ENCODE measurements at regions not wholly inside any gene's neighbourhood (a gene's known extent, or its start where the extent isn't known, plus 50 kb on each side); places are given as distances from the start of the nearest gene placed in this dataset.

GRCh38 chr16:85242140-85242539, 129.9 kb upstream of the CIBAR2 start:
- TF ChIP-seq REST (IDR thresholded peaks at IDR 0.05; ENCODE audit: insufficient read depth in 1 of 2, low read depth in 2 of 2, low read length in 2 of 2) (no peak), POLR2AphosphoS5 (IDR thresholded peaks at IDR 0.05; ENCODE audit: low read depth, low read length) (no peak), TAF1 (IDR thresholded peaks at IDR 0.05; ENCODE audit: borderline replicate concordance, insufficient read depth, low read length) (no peak), FOXP2 (optimal IDR thresholded peaks at IDR 0.05; ENCODE audit: borderline replicate concordance, extremely low read depth, extremely low read length, insufficient read depth) (no peak)
